ENCODE measurements at regions not wholly inside any gene's neighbourhood (a gene's known extent, or its start where the extent isn't known, plus 50 kb on each side); places are given as distances from the start of the nearest gene placed in this dataset.

DNA sequence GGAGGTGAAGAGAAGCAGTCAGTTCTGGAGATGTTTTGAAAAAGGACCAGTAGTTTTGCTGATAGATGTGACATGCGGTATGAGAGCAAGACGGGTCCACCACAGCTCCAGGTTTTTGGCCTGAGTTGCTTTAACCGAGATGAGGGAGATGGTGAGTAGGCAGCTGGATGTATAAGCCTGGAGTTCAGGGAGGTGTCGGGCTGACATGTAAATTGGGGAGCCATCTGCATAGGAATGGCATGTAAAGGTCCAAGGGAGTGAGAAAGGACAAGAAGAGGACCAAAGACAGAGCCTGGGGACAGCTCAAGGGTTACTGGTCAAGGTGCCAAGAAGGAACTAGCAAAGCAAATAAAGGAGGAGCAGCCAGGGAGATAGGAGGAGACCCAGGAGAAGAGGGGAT, 503.7 kb downstream of the MATN1 start:
- H3K4me3 Mint-ChIP-seq (ENCODE audit: unreplicated experiment): no peak overlapping the region
- peaks cover 12% of the 10 kb centered on the region for H3K9me3 Mint-ChIP-seq (ENCODE audit: unreplicated experiment)
- no peak overlapping the region for H3K27ac ChIP-seq (ENCODE audit: low read depth, low read length)
- H2AFZ ChIP-seq (ENCODE audit: low read depth, low read length): no peak overlapping the region
- FAIRE-seq (no peak), DNase-seq (ENCODE audit: low read depth) (no peak)
- no peak for TF ChIP-seq EZH2 (IDR thresholded peaks at IDR 0.05; ENCODE audit: insufficient read depth, low read length)
- TF ChIP-seq, protein P1, sequence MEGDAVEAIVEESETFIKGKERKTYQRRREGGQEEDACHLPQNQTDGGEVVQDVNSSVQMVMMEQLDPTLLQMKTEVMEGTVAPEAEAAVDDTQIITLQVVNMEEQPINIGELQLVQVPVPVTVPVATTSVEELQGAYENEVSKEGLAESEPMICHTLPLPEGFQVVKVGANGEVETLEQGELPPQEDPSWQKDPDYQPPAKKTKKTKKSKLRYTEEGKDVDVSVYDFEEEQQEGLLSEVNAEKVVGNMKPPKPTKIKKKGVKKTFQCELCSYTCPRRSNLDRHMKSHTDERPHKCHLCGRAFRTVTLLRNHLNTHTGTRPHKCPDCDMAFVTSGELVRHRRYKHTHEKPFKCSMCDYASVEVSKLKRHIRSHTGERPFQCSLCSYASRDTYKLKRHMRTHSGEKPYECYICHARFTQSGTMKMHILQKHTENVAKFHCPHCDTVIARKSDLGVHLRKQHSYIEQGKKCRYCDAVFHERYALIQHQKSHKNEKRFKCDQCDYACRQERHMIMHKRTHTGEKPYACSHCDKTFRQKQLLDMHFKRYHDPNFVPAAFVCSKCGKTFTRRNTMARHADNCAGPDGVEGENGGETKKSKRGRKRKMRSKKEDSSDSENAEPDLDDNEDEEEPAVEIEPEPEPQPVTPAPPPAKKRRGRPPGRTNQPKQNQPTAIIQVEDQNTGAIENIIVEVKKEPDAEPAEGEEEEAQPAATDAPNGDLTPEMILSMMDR (IDR thresholded peaks at IDR 0.05; ENCODE audit: insufficient read depth, low read depth, low read length): no peak
- H3K27ac Mint-ChIP-seq (ENCODE audit: unreplicated experiment): no peak overlapping the region
- peaks cover 6% of the 10 kb centered on the region for H3K9me3 ChIP-seq (ENCODE audit: insufficient read depth, low read depth, low read length)
- H3K4me2 ChIP-seq (ENCODE audit: low read length): no peak overlapping the region
- H4K20me1 ChIP-seq (ENCODE audit: insufficient read depth, low read length): no peaks in the 10 kb centered on the region
- H3K9ac ChIP-seq (ENCODE audit: low read length): no peak overlapping the region
- no peaks in the 10 kb centered on the region for H3K79me2 ChIP-seq (ENCODE audit: insufficient read depth, low read length)
- H3K27me3 Mint-ChIP-seq (ENCODE audit: low read depth, unreplicated experiment): peaks cover 35% of the 10 kb centered on the region
- H3K27me3 ChIP-seq (ENCODE audit: insufficient read depth, low read length): no peaks in the 10 kb centered on the region
- no peaks in the 10 kb centered on the region for H3K36me3 ChIP-seq (ENCODE audit: insufficient read depth, low read length)
- H3K36me3 Mint-ChIP-seq (ENCODE audit: low read depth, unreplicated experiment): no peaks in the 10 kb centered on the region
- peaks cover 5% of the 10 kb centered on the region for H3K4me1 Mint-ChIP-seq (ENCODE audit: low read depth, unreplicated experiment)
- H3K4me1 ChIP-seq (ENCODE audit: insufficient read depth, low read length): no peaks in the 10 kb centered on the region
- H3K4me3 ChIP-seq (ENCODE audit: insufficient read depth, low read depth, low read length): no peak overlapping the region

DNA sequence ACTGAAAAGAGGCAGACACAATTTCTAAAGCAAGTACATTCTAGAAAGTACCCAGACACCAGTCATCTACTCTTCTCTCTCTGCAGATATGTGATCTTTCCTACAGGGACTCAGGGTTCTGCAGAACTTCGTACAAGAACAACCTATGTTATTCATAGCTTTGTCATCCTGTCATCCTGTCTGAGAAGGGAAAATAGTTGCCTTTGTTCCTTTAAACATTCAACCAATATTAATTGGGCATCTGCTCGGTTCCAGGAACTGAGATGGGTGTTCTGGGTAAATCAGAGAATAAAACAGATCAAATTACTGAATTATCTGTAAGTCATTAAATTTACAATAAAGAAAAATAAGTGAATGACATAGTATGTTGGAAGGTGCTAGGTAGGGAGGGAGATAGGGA, 504.9 kb downstream of the MATN1 start:
- Mint-ChIP-seq H3K27me3 (ENCODE audit: low read depth, unreplicated experiment) (peaks cover 31% of the 10 kb centered on the region), H3K9me3 (ENCODE audit: unreplicated experiment) (peaks cover 10% of the 10 kb centered on the region), H3K4me3 (ENCODE audit: unreplicated experiment) (no peak overlapping the region), H3K36me3 (ENCODE audit: low read depth, unreplicated experiment) (no peaks in the 10 kb centered on the region), H3K4me1 (ENCODE audit: low read depth, unreplicated experiment) (peaks cover 5% of the 10 kb centered on the region), H3K27ac (ENCODE audit: unreplicated experiment) (no peak overlapping the region)
- no peaks in the 10 kb centered on the region for H3K79me2 ChIP-seq (ENCODE audit: insufficient read depth, low read length)
- no peak overlapping the region for H3K9ac ChIP-seq (ENCODE audit: low read length)
- no peak overlapping the region for H3K4me3 ChIP-seq (ENCODE audit: insufficient read depth, low read depth, low read length)
- no peaks in the 10 kb centered on the region for H3K27me3 ChIP-seq (ENCODE audit: insufficient read depth, low read length)
- no peak for DNase-seq (ENCODE audit: low read depth)
- H3K4me2 ChIP-seq (ENCODE audit: low read length): no peak overlapping the region
- TF ChIP-seq, protein P1 (IDR thresholded peaks at IDR 0.05; ENCODE audit: insufficient read depth, low read depth, low read length): no peak
- no peak for TF ChIP-seq EZH2 (IDR thresholded peaks at IDR 0.05; ENCODE audit: insufficient read depth, low read length)
- H3K27ac ChIP-seq (ENCODE audit: low read depth, low read length): no peak overlapping the region
- no peak for FAIRE-seq
- H3K36me3 ChIP-seq (ENCODE audit: insufficient read depth, low read length): no peaks in the 10 kb centered on the region
- no peak overlapping the region for H2AFZ ChIP-seq (ENCODE audit: low read depth, low read length)
- H3K9me3 ChIP-seq (ENCODE audit: insufficient read depth, low read depth, low read length): peaks cover 6% of the 10 kb centered on the region
- H3K4me1 ChIP-seq (ENCODE audit: insufficient read depth, low read length): no peaks in the 10 kb centered on the region
- no peaks in the 10 kb centered on the region for H4K20me1 ChIP-seq (ENCODE audit: insufficient read depth, low read length)

DNA sequence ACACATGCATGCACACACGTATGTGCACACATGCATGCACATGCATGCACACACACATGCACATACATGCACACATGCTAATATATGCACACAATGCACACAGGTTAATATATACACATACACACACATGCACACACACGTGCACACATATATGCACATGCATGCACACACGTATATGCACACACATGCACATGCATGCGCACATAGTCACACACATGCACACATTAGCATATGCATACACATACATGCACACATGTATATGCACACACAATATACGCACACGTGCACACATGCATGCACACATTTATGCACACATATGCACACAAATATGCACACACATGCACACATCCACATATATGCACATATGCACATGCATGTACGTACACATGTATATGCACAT, 506.8 kb downstream of the MATN1 start:
- H3K4me1 Mint-ChIP-seq (ENCODE audit: low read depth, unreplicated experiment): peaks cover 5% of the 10 kb centered on the region
- no peak overlapping the region for H3K4me3 ChIP-seq (ENCODE audit: insufficient read depth, low read depth, low read length)
- peaks cover 6% of the 10 kb centered on the region for H3K9me3 Mint-ChIP-seq (ENCODE audit: unreplicated experiment)
- H3K27me3 Mint-ChIP-seq (ENCODE audit: low read depth, unreplicated experiment): peaks cover 24% of the 10 kb centered on the region
- H3K4me1 ChIP-seq (ENCODE audit: insufficient read depth, low read length): no peaks in the 10 kb centered on the region
- DNase-seq (ENCODE audit: low read depth) (no peak), FAIRE-seq (no peak)
- no peaks in the 10 kb centered on the region for H3K36me3 ChIP-seq (ENCODE audit: insufficient read depth, low read length)
- no peak overlapping the region for H3K9ac ChIP-seq (ENCODE audit: low read length)
- TF ChIP-seq, protein P1 (IDR thresholded peaks at IDR 0.05; ENCODE audit: insufficient read depth, low read depth, low read length): no peak
- no peak for TF ChIP-seq EZH2 (IDR thresholded peaks at IDR 0.05; ENCODE audit: insufficient read depth, low read length)
- no peak overlapping the region for H3K27ac ChIP-seq (ENCODE audit: low read depth, low read length)
- H3K79me2 ChIP-seq (ENCODE audit: insufficient read depth, low read length): no peaks in the 10 kb centered on the region
- H3K4me3 Mint-ChIP-seq (ENCODE audit: unreplicated experiment): no peak overlapping the region
- H3K36me3 Mint-ChIP-seq (ENCODE audit: low read depth, unreplicated experiment): no peaks in the 10 kb centered on the region
- H3K27ac Mint-ChIP-seq (ENCODE audit: unreplicated experiment): no peak overlapping the region
- no peaks in the 10 kb centered on the region for H4K20me1 ChIP-seq (ENCODE audit: insufficient read depth, low read length)
- peaks cover 6% of the 10 kb centered on the region for H3K9me3 ChIP-seq (ENCODE audit: insufficient read depth, low read depth, low read length)
- H3K4me2 ChIP-seq (ENCODE audit: low read length): no peak overlapping the region
- no peak overlapping the region for H2AFZ ChIP-seq (ENCODE audit: low read depth, low read length)
- H3K27me3 ChIP-seq (ENCODE audit: insufficient read depth, low read length): no peaks in the 10 kb centered on the region
